ENCODE measurements at regions not wholly inside any gene's neighbourhood (a gene's known extent, or its start where the extent isn't known, plus 50 kb on each side); places are given as distances from the start of the nearest gene placed in this dataset.

- BruUV-seq (replicated peaks) = no TSS peak
Measured at GRCh38 chr9:29475471-29475870, 1902.2 kb upstream of the C9orf72 start.

DNA sequence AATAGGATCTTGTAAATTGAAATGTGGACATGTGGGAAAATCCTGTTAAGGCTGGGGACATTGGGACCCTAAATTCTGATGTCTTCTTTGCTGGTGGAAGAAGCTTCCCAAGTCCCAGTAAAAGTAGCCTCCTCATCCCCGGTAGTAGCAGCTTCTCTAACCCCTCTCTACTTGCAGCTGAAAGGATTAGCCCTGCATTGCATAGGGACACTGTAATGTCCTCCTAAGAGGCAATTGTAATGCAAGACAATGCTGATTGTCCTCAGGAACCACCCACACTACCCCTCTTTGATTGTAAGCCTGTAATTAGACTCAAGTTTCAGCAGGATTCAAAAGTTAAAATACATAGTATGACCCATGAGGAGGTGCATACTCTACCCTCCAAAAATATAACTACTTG lies 1938.4 kb upstream of the C9orf72 start:
- H3K4me1 ChIP-seq (ENCODE audit: control insufficient read depth, insufficient read depth, low read length) = no peaks in the 10 kb centered on the region
- intact Hi-C loops (cut with micrococcal nuclease; ENCODE audit: unreplicated experiment) (no loop called here), in situ Hi-C loops (cut with HindIII; ENCODE audit: low pct_unique_long_range_greater_than_20kb, low sequenced_read_pairs) (no loop called here)
- DNase-seq (ENCODE audit: low read depth, low spot score) = no peak
- no peak for ATAC-seq
- H3K4me3 ChIP-seq (ENCODE audit: low read depth in 2 of 2, low read length in 2 of 2) = no peak overlapping the region
- no peaks in the 10 kb centered on the region for H3K27me3 ChIP-seq (ENCODE audit: control insufficient read depth, insufficient read depth, low read length)
- no peak for TF ChIP-seq SIN3A (IDR thresholded peaks at IDR 0.05; ENCODE audit: borderline replicate concordance, insufficient read depth, low read depth, low read length)
- TF ChIP-seq REST (IDR thresholded peaks at IDR 0.05; ENCODE audit: insufficient read depth in 1 of 2, low read depth in 2 of 2, low read length in 1 of 2) = no peak
- TF ChIP-seq, protein P1, sequence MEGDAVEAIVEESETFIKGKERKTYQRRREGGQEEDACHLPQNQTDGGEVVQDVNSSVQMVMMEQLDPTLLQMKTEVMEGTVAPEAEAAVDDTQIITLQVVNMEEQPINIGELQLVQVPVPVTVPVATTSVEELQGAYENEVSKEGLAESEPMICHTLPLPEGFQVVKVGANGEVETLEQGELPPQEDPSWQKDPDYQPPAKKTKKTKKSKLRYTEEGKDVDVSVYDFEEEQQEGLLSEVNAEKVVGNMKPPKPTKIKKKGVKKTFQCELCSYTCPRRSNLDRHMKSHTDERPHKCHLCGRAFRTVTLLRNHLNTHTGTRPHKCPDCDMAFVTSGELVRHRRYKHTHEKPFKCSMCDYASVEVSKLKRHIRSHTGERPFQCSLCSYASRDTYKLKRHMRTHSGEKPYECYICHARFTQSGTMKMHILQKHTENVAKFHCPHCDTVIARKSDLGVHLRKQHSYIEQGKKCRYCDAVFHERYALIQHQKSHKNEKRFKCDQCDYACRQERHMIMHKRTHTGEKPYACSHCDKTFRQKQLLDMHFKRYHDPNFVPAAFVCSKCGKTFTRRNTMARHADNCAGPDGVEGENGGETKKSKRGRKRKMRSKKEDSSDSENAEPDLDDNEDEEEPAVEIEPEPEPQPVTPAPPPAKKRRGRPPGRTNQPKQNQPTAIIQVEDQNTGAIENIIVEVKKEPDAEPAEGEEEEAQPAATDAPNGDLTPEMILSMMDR (IDR thresholded peaks at IDR 0.05) = no peak
- TF ChIP-seq POLR2AphosphoS5 (IDR thresholded peaks at IDR 0.05; ENCODE audit: low read depth, low read length) = no peak
- no peak for TF ChIP-seq TCF7L2 (IDR thresholded peaks at IDR 0.05; ENCODE audit: low read depth, low read length)
- no peak overlapping the region for H3K27ac ChIP-seq (ENCODE audit: low read length)
- BruUV-seq (replicated peaks) = no TSS peak
- no peaks in the 10 kb centered on the region for H3K9me3 ChIP-seq (ENCODE audit: control insufficient read depth, insufficient read depth, low read depth, low read length)
- no peaks in the 10 kb centered on the region for H3K36me3 ChIP-seq (ENCODE audit: control insufficient read depth, insufficient read depth, low read length)
- CTCF ChIA-PET = no interaction called here
- POLR2A ChIA-PET = no interaction called here

More at GRCh38 chr9:29475471-29475870, 1902.2 kb upstream of the C9orf72 start:
- no peaks in the 10 kb centered on the region for H3K4me1 ChIP-seq (ENCODE audit: control insufficient read depth, insufficient read depth, low read length)
- H3K27me3 ChIP-seq (ENCODE audit: control insufficient read depth, insufficient read depth, low read length) = no peaks in the 10 kb centered on the region
- no peak for DNase-seq (ENCODE audit: low read depth, low spot score)
- no peak for ATAC-seq
- no peaks in the 10 kb centered on the region for H3K36me3 ChIP-seq (ENCODE audit: control insufficient read depth, insufficient read depth, low read length)
- CTCF ChIA-PET = no interaction called here
- H3K27ac ChIP-seq (ENCODE audit: low read length) = no peak overlapping the region
- in situ Hi-C loops (cut with HindIII; ENCODE audit: low pct_unique_long_range_greater_than_20kb, low sequenced_read_pairs) (no loop called here), intact Hi-C loops (cut with micrococcal nuclease; ENCODE audit: unreplicated experiment) (no loop called here)
- H3K9me3 ChIP-seq (ENCODE audit: control insufficient read depth, insufficient read depth, low read depth, low read length) = no peaks in the 10 kb centered on the region
- TF ChIP-seq TCF7L2 (IDR thresholded peaks at IDR 0.05; ENCODE audit: low read depth, low read length) = no peak
- TF ChIP-seq SIN3A (IDR thresholded peaks at IDR 0.05; ENCODE audit: borderline replicate concordance, insufficient read depth, low read depth, low read length) = no peak
- TF ChIP-seq, protein P1 (IDR thresholded peaks at IDR 0.05) = no peak
- TF ChIP-seq POLR2AphosphoS5 (IDR thresholded peaks at IDR 0.05; ENCODE audit: low read depth, low read length) = no peak
- no peak for TF ChIP-seq REST (IDR thresholded peaks at IDR 0.05; ENCODE audit: insufficient read depth in 1 of 2, low read depth in 2 of 2, low read length in 1 of 2)
- POLR2A ChIA-PET = no interaction called here
- H3K4me3 ChIP-seq (ENCODE audit: low read depth in 2 of 2, low read length in 2 of 2) = no peak overlapping the region
